CD4-positive, CD25-positive, alpha-beta regulatory T cell (primary cell): ENCODE measurements at regions not wholly inside any gene's neighbourhood (a gene's known extent, or its start where the extent isn't known, plus 50 kb on each side); places are given as distances from the start of the nearest gene placed in this dataset.
A peak's percentile ranks its signal among the peaks of the same experiment; 100 is the strongest.
"Not testable (repeated sequence)": the region's sequence is repeated elsewhere in the genome, so short reads cannot be mapped to it uniquely, and the experiment has no call there.

Source experiments
- ATAC-seq, 2 donors: fragments of 150-1000 bp; cut with Tn5 transposase; one replicate each; pipeline ENCODE4 v1.10.0; 2021; ENCODE audit warnings: low read depth in 2 of 2, moderate number of reproducible peaks in 2 of 2, moderate library complexity in 1 of 2
- DNase-seq, 3 donors: peaks; one replicate each; pipeline versions ENCODE4 v3.0.0 to v3.0.0-alpha.2; 2012 to 2022; ENCODE audit warnings: mixed read lengths in 1 of 3
- H3K27ac ChIP-seq: one replicate; pipeline ENCODE4 v1.7.0; 2013; ENCODE audit warnings: mild to moderate bottlenecking, low read length; ENCODE audit not compliant: insufficient read depth, poor library complexity, severe bottlenecking
- H3K27me3 ChIP-seq: one replicate; pipeline ENCODE4 v1.7.0; 2013; ENCODE audit warnings: low read length; ENCODE audit not compliant: control insufficient read depth, insufficient read depth
- H3K36me3 ChIP-seq: one replicate; pipeline ENCODE4 v1.7.0; 2013; ENCODE audit warnings: mild to moderate bottlenecking, low read length, moderate library complexity; ENCODE audit not compliant: control insufficient read depth, insufficient read depth
- H3K4me1 ChIP-seq: 2 replicates; pipeline ENCODE4 v1.7.0; 2013; ENCODE audit warnings: mild to moderate bottlenecking, low read length; ENCODE audit not compliant: insufficient read depth, control insufficient read depth, poor library complexity, severe bottlenecking
- H3K4me3 ChIP-seq: one replicate; pipeline ENCODE4 v1.7.0; 2013; ENCODE audit warnings: low read depth, mild to moderate bottlenecking, low read length, moderate library complexity
- H3K9me3 ChIP-seq, 2 experiments: 1 replicate in 1 of 2; 2 replicates in 1 of 2; pipeline ENCODE4 v1.7.0; 2013; ENCODE audit warnings: low read length in 2 of 2, mild to moderate bottlenecking in 1 of 2, moderate library complexity in 1 of 2; ENCODE audit not compliant: control insufficient read depth in 2 of 2
- H3K27ac Mint-ChIP-seq, 3 donors: one replicate each; pipeline ENCODE4 v1.8.0; 2020 to 2022; ENCODE audit warnings: mild to moderate bottlenecking in 3 of 3, mixed read lengths in 3 of 3, moderate library complexity in 2 of 3
- H3K27me3 Mint-ChIP-seq: one replicate; pipeline ENCODE4 v1.8.0; 2022; ENCODE audit warnings: mild to moderate bottlenecking, mixed read lengths
- H3K36me3 Mint-ChIP-seq: one replicate; pipeline ENCODE4 v1.8.0; 2020; ENCODE audit warnings: mixed read lengths
- H3K4me1 Mint-ChIP-seq, 4 donors: one replicate each; pipeline ENCODE4 v1.8.0; 2020 to 2022; ENCODE audit warnings: mixed read lengths in 4 of 4, mild to moderate bottlenecking in 1 of 4
- H3K4me3 Mint-ChIP-seq, 4 donors: one replicate each; pipeline ENCODE4 v1.8.0; 2020 to 2022; ENCODE audit warnings: mild to moderate bottlenecking in 4 of 4, mixed read lengths in 4 of 4, moderate library complexity in 3 of 4
- H3K9me3 Mint-ChIP-seq, 7 donors: one replicate each; pipeline ENCODE4 v1.8.0; 2020 to 2022; ENCODE audit warnings: mixed read lengths in 7 of 7, mild to moderate bottlenecking in 3 of 7, moderate library complexity in 2 of 7

DNA sequence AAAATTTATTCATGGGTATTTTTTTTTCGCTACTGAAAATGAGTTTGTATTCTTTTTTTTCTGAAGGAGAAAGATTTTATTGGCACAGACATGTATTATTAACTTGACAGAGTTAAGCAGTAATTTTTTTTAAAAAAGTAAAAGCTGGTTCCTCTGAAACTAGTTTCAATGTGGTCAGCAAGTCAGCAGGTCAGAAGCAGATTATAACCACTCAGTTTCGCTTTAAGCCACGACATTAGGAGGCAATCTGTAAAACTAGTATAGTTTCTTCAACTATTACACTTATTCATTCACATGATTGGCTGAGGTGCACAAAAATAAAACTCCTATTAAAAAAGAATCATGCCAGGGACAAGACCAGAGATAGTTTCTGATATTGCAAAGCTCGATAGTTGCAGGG, 714.2 kb upstream of the PCDH7 start:
- Histone ChIP-seq H3K4me3 (no peak overlapping the region), H3K4me1 (no peaks in the 10 kb centered on the region), H3K27me3 (no peaks in the 10 kb centered on the region), H3K36me3 (no peaks in the 10 kb centered on the region), H3K9me3 (peaks cover 1 to 15% of the 10 kb centered on the region in 2 experiments), H3K27ac (no peak overlapping the region)
- ATAC-seq (no peak), DNase-seq (no peak)
- Mint-ChIP-seq H3K27ac (no peak overlapping the region), H3K27me3 (no peaks in the 10 kb centered on the region), H3K9me3 (peaks cover 0 to 32% (median 5%) of the 10 kb centered on the region in 7 donors), H3K4me3 (no peak overlapping the region), H3K4me1 (no peaks in the 10 kb centered on the region), H3K36me3 (no peaks in the 10 kb centered on the region)

DNA sequence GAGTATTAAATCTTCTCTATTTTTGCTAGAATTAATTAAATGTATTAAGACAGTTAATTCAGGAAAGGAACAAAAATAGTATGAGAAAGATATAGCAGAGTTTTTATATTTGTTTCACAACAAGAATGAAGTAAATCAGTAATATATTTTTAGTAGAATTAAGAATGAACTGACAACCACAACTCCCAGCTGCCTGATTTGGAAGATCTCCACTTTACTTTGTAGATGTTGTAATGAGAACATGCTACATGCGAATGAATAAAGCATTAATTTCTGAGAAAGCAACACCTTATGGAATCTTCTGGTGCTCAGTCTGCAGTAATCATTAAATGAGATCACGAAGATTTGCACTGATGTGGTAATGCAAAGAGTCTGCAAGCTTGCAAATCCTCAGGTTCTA, 695.6 kb upstream of the PCDH7 start:
- Mint-ChIP-seq H3K27ac (no peak overlapping the region), H3K4me1 (no peaks in the 10 kb centered on the region), H3K4me3 (no peak overlapping the region), H3K27me3 (no peaks in the 10 kb centered on the region), H3K36me3 (no peaks in the 10 kb centered on the region), H3K9me3 (peaks cover 0 to 21% (median 5%) of the 10 kb centered on the region in 7 donors)
- Histone ChIP-seq H3K4me3 (no peak overlapping the region), H3K27ac (no peak overlapping the region), H3K27me3 (no peaks in the 10 kb centered on the region), H3K36me3 (no peaks in the 10 kb centered on the region), H3K4me1 (no peaks in the 10 kb centered on the region), H3K9me3 (peaks cover 4 to 5% of the 10 kb centered on the region in 2 experiments)
- DNase-seq, result no peak
- no peak for ATAC-seq

DNA sequence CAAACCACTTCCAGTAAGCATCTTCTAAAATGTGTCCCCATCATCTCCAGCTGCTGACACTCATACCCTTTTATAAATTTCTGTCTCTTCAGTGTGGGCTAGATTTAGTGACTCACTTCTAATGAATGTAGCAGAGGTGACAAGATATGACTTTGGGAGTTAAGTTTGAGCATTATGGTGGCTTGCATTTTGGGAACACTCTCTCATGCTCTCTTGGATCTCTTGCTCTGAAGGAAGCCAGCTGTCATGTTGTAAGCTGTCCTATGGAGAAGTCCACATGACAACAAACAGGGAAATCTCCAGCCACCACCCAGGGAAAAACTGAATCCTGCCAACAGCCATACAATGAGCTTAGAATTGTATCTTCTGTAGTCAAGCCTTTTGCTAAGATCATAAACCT, 691.3 kb upstream of the PCDH7 start:
- ATAC-seq, result no peak
- H3K27ac Mint-ChIP-seq, result no peak overlapping the region
- no peak overlapping the region for H3K4me3 Mint-ChIP-seq
- H3K27me3 Mint-ChIP-seq, result no peaks in the 10 kb centered on the region
- Histone ChIP-seq H3K27ac (no peak overlapping the region), H3K36me3 (no peaks in the 10 kb centered on the region), H3K27me3 (no peaks in the 10 kb centered on the region), H3K4me3 (no peak overlapping the region), H3K9me3 (peaks cover 2 to 5% of the 10 kb centered on the region in 2 experiments), H3K4me1 (no peaks in the 10 kb centered on the region)
- DNase-seq, result no peak
- H3K36me3 Mint-ChIP-seq, result no peaks in the 10 kb centered on the region
- H3K9me3 Mint-ChIP-seq, result peaks cover 0 to 18% (median 4%) of the 10 kb centered on the region in 7 donors
- no peaks in the 10 kb centered on the region for H3K4me1 Mint-ChIP-seq

DNA sequence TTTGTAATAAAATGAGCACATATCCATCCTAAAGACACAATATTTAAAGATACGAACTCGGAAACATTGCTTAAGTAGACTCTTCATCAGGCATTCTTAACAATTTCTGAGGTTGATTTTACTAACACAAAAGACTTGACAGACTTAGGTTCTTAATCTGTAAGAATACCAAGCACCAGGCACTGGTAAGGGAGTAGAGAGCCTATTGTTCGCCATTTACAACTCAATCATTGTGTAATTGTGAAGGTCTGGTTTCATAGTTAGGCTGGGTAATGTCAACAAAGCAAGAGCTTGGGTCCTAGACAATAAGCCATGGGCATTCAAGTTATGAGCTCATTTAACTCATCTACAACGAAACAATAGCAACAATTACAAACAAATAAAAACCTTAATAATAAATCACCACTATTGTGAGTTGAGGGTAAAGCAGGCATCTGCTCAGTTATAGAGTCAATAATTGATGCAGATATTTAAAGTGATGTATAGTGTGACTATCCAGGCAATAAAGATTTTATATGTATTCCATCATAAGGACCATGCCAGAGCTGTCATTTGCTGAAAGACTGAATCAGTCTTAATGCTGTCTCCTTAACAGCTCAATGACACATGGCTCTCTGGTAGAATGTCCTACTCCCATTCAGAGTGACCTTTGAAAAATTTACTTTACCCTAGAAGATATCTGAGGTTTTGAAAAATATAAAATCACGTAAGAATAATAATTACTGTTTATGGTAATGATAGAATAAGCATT, 664.0 kb upstream of the PCDH7 start:
- H3K9me3 Mint-ChIP-seq, result peaks cover 0 to 11% (median 5%) of the 10 kb centered on the region in 7 donors
- no peaks in the 10 kb centered on the region for H3K36me3 ChIP-seq
- no peak overlapping the region for H3K27ac ChIP-seq
- H3K4me1 ChIP-seq, result no peaks in the 10 kb centered on the region
- no peaks in the 10 kb centered on the region for H3K27me3 ChIP-seq
- H3K27me3 Mint-ChIP-seq, result no peaks in the 10 kb centered on the region
- no peaks in the 10 kb centered on the region for H3K4me1 Mint-ChIP-seq
- H3K4me3 Mint-ChIP-seq, result no peak overlapping the region
- H3K4me3 ChIP-seq, result no peak overlapping the region
- H3K27ac Mint-ChIP-seq, result no peak overlapping the region
- no peak for DNase-seq
- H3K36me3 Mint-ChIP-seq, result peaks cover 5% of the 10 kb centered on the region
- no peak for ATAC-seq
- peaks cover 4 to 6% of the 10 kb centered on the region in 2 experiments for H3K9me3 ChIP-seq

DNA sequence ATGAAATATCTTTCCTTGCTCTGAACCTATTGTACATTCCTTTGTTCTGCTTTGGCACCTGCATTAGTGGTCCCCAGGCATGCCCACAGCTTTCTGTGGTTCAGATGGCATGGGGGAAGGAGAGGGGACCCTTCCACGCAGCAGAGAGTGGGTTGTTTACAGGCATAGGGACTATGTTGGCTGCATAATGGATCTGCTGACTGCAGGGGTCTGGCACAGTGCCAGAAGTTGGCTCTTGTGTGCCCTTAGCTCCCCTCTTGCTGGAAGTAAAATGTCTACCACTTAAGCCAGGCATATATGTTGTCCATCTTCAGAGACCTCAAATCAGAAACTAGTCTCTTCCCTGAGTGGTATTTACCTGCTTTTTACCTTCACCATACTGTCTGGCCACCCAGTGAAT, 651.9 kb upstream of the PCDH7 start:
- Histone ChIP-seq H3K9me3 (peaks cover 0 to 2% of the 10 kb centered on the region in 2 experiments), H3K36me3 (no peaks in the 10 kb centered on the region), H3K27me3 (no peaks in the 10 kb centered on the region), H3K4me1 (no peaks in the 10 kb centered on the region), H3K4me3 (no peak overlapping the region), H3K27ac (no peak overlapping the region)
- Mint-ChIP-seq H3K4me1 (no peaks in the 10 kb centered on the region), H3K4me3 (no peak overlapping the region), H3K9me3 (peaks cover 2 to 20% (median 8%) of the 10 kb centered on the region in 7 donors), H3K27me3 (no peaks in the 10 kb centered on the region), H3K36me3 (no peaks in the 10 kb centered on the region), H3K27ac (no peak overlapping the region)
- no peak for DNase-seq
- ATAC-seq, result no peak

DNA sequence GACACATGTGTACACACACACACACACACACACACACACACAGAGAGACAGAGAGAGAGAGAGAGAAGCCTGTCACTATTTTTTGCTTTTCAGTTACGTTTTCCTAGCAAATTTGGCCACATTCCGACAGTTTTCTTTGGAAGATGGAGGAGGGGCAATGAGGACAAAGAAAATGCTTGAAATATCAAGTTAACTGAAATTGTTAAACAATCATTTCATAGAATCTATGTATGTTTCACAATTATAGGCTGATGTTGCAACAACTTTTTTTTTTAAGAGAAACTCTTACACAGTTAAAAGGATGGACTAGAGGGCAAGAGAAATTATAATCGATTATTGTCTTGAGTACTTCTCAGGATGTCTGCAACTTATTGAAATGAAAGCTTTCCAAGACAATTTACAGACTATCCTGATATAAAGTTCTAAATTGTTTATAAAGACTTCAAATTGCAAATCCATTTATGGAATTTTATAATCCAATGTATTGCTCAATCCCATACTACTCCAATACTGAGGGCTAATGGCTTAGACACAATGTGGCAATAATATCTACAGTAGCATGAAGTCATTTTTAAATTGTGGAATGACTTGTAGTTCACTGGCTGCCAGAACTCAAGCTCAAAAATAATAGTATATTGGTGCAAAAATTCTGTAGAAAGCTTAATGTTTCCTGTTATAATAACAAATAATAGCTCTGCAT, 647.0 kb upstream of the PCDH7 start:
- Mint-ChIP-seq H3K4me3 (no peak overlapping the region), H3K4me1 (no peaks in the 10 kb centered on the region), H3K36me3 (no peaks in the 10 kb centered on the region), H3K9me3 (peaks cover 6 to 36% (median 12%) of the 10 kb centered on the region in 7 donors), H3K27ac (peak overlapping the region in 1 of 3 donors; percentile 48), H3K27me3 (no peaks in the 10 kb centered on the region)
- H3K27ac ChIP-seq, result no peak overlapping the region
- no peaks in the 10 kb centered on the region for H3K36me3 ChIP-seq
- ATAC-seq, result no peak
- no peaks in the 10 kb centered on the region for H3K27me3 ChIP-seq
- no peak for DNase-seq
- peaks cover 2% of the 10 kb centered on the region in 2 experiments for H3K9me3 ChIP-seq
- no peak overlapping the region for H3K4me3 ChIP-seq
- no peaks in the 10 kb centered on the region for H3K4me1 ChIP-seq

DNA sequence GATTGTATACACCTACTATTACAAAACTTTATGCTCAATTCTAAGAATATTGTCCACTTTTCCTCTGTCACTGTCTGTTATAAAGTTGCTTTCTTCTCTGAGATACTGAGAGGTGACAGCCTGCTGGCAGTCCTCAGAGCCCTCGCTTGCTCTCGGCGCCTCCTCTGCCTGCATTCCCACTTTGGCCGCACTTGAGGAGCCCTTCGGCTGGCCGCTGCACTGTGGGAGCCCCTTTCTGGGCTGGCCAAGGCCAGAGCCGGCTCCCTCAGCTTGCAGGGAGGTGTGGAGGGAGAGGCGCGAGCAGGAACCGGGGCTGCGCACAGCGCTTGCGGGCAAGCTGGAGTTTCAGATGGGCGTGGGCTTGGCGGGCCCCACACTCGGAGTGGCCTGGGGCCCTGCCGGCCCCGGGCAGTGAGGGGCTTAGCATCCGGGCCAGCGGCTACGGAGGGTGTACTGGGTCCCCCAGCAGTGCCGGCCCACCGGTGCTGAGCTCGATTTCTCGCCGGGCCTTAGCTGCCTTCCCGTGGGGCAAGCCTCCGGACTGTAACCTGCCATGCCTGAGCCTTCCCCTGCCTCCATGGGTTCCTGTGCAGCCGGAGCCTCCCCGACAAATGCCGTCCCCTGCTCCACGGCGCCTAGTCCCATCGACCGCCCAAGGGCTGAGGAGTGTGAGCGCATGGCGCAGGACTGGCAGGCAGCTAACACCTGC, 627.6 kb upstream of the PCDH7 start:
- H3K27ac ChIP-seq, H3K4me1 Mint-ChIP-seq, H3K27me3 ChIP-seq, DNase-seq, H3K4me3 Mint-ChIP-seq, H3K4me3 ChIP-seq, ATAC-seq, H3K27me3 Mint-ChIP-seq, H3K27ac Mint-ChIP-seq, H3K4me1 ChIP-seq, H3K36me3 Mint-ChIP-seq, H3K36me3 ChIP-seq: not testable (repeated sequence)
- peaks cover 5 to 10% of the 10 kb centered on the region in 2 experiments for H3K9me3 ChIP-seq
- peaks cover 0 to 36% (median 7%) of the 10 kb centered on the region in 7 donors for H3K9me3 Mint-ChIP-seq
